Testis (tissue), 2 donors: ENCODE measurements at regions not wholly inside any gene's neighbourhood (a gene's known extent, or its start where the extent isn't known, plus 50 kb on each side); places are given as distances from the start of the nearest gene placed in this dataset.
A peak's percentile ranks its signal among the peaks of the same experiment; 100 is the strongest.

Source experiments
- DNase-seq: peaks from one replicate; pipeline ENCODE4 v3.0.0-alpha.2; 2019
- H3K27ac ChIP-seq, 2 donors: fragments of 200-600 bp; sonication (generic); one replicate each; pipeline ENCODE4 v1.5.1; 2019
- H3K27me3 ChIP-seq: fragments of 200-600 bp; sonication (generic); one replicate; pipeline ENCODE4 v1.5.1; 2019
- H3K36me3 ChIP-seq: fragments of 200-600 bp; sonication (generic); one replicate; pipeline ENCODE4 v1.5.1; 2017; ENCODE audit warnings: low read depth; ENCODE audit errors: missing control alignments
- H3K4me1 ChIP-seq: fragments of 200-600 bp; sonication (generic); one replicate; pipeline ENCODE4 v1.5.1; 2019
- H3K4me3 ChIP-seq, 2 donors: fragments of 200-600 bp; sonication (generic); one replicate each; pipeline ENCODE4 v1.5.1; 2017 to 2019
- H3K9me3 ChIP-seq: fragments of 200-600 bp; sonication (generic); one replicate; pipeline ENCODE4 v1.5.1; 2017
- CTCF ChIP-seq, 3 experiments: fragments of 450-650 bp in 2 of 3; fragments of 200-600 bp in 1 of 3; sonication (generic) in 1 of 3; IDR thresholded peaks; one replicate each; pipeline ENCODE4 v1.5.1; 2016 to 2019; ENCODE audit warnings: antibody characterized with exemption in 3 of 3, mild to moderate bottlenecking in 2 of 3, moderate library complexity in 1 of 3
- POLR2A ChIP-seq: fragments of 450-650 bp; IDR thresholded peaks from one replicate; pipeline ENCODE4 v1.6.1; 2017; ENCODE audit warnings: antibody characterized with exemption, mild to moderate bottlenecking, moderate library complexity
- WGBS, 2 donors: methylation state at CpG; one replicate each; pipeline ENCODE4 v1.1.5; 2018; 5-methylcytosine and 5-hydroxymethylcytosine counted together
- intact Hi-C: fragments of 100-400 bp; cut with DNase I; formaldehyde crosslinking; loops from one replicate; pipeline ENCODE4 v1.15.1; 2023; ENCODE audit warnings: low total_unique reads

DNA sequence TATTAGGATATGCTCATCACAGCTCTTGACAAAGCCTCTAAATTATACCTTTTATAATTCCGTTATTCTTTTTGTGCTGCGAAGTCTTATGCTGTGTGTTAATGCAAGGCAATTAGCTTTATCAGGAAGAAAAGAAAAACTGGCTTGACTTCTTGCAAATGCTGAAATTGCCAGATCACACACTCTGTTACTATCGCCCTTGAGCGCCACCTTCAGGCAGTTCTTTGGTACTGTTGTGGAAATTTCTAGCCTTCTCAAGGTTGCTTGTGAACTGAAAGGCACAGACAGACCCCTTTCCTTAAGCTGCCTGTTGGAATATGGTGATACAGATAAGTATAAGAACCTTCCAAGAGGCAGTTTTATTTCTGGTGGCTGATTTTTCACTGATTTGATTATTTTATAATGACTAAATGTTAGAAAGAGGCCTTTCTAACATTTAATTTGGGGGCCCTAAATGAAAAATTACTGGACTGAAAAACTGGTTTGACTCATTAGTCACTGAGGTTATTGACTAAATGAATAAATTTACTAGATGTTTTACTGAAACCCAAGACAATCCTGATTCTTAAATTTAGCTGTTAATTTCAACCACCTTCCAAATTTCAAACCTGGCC is 126.2 kb upstream of the RASGRP1 start:
- Histone ChIP-seq H3K4me3 (no peak overlapping the region), H3K27me3 (no peaks in the 10 kb centered on the region), H3K4me1 (no peaks in the 10 kb centered on the region), H3K9me3 (no peaks in the 10 kb centered on the region), H3K27ac (no peak overlapping the region), H3K36me3 (no peaks in the 10 kb centered on the region)
- TF ChIP-seq CTCF (IDR thresholded peaks at IDR 0.05), result peak; percentile 58 to 86 (median 81)
- no peak for TF ChIP-seq POLR2A
- peak; percentile 81 for DNase-seq
- intact Hi-C loops, result no loop called here
- WGBS, 2 donors, result 29 to 40% methylated on average over 4 of the region's 4 CpGs

DNA sequence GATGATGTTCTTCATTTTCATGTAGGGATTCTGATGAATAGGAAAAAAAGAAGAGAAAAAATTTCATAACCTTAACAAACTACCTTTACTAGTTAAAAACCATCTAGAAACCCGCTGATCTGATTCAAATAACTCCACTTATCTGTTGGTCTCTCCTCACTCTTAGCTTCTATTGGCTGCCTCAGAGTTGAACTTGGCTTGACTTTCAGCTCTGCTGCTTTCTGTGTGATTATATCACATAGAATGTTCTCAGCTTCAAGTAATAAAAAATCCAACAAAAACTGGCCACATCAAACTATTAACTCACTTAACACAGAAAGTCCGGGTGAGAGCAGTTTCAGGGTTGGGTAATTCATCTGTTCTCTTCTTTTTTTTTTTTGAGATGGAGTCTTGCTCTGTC is 126.8 kb upstream of the RASGRP1 start:
- H3K4me3 ChIP-seq, result no peak overlapping the region
- H3K27me3 ChIP-seq, result no peaks in the 10 kb centered on the region
- TF ChIP-seq POLR2A (no peak), CTCF (IDR thresholded peaks at IDR 0.05) (no peak)
- intact Hi-C loops, result no loop called here
- H3K27ac ChIP-seq, result no peak overlapping the region
- 71 to 83% methylated on average over 2 of the region's 2 CpGs for WGBS, 2 donors
- no peaks in the 10 kb centered on the region for H3K9me3 ChIP-seq
- DNase-seq, result no peak
- no peaks in the 10 kb centered on the region for H3K4me1 ChIP-seq
- no peaks in the 10 kb centered on the region for H3K36me3 ChIP-seq

GRCh38 chr15:38691965-38692788 is 127.6 kb upstream of the RASGRP1 start:
- Histone ChIP-seq H3K4me1 (no peaks in the 10 kb centered on the region), H3K36me3 (no peaks in the 10 kb centered on the region), H3K9me3 (no peaks in the 10 kb centered on the region), H3K27me3 (no peaks in the 10 kb centered on the region), H3K4me3 (no peak overlapping the region), H3K27ac (no peak overlapping the region)
- no peak for DNase-seq
- intact Hi-C loops, result no loop called here
- no peak for TF ChIP-seq POLR2A
- no peak for TF ChIP-seq CTCF (IDR thresholded peaks at IDR 0.05)
- WGBS, 2 donors, result 62 to 65% methylated on average over 7 of the region's 7 CpGs

GRCh38 chr15:38692789-38693062 is 128.1 kb upstream of the RASGRP1 start:
- Histone ChIP-seq H3K36me3 (no peaks in the 10 kb centered on the region), H3K27me3 (no peaks in the 10 kb centered on the region), H3K9me3 (no peaks in the 10 kb centered on the region), H3K27ac (no peak overlapping the region), H3K4me3 (no peak overlapping the region), H3K4me1 (no peaks in the 10 kb centered on the region)
- WGBS, 2 donors, result 83 to 93% methylated on average over 3 of the region's 3 CpGs
- DNase-seq, result no peak
- TF ChIP-seq POLR2A, result no peak
- TF ChIP-seq CTCF (IDR thresholded peaks at IDR 0.05), result no peak
- intact Hi-C loops, result no loop called here
